ENCODE measurements at regions not wholly inside any gene's neighbourhood (a gene's known extent, or its start where the extent isn't known, plus 50 kb on each side); places are given as distances from the start of the nearest gene placed in this dataset.

- H4K20me1 ChIP-seq (replicated peaks in 1 of 2; ENCODE audit: control insufficient read depth in 1 of 2, insufficient read depth in 2 of 2, low read length in 2 of 2), result no peaks in the 10 kb centered on the region
- WGBS, 2 experiments (ENCODE audit: extremely low coverage in 1 of 2, insufficient coverage in 1 of 2, insufficient read length in 1 of 2, insufficient replicate concordance in 2 of 2, low coverage in 1 of 2, low lambda C conversion rate in 2 of 2, missing lambda C conversion rate in 1 of 2), result 84% methylated on average over 2 of the region's 2 CpGs; no CpG with 5 or more reads in 1 of the 2 experiments
- H3K9me3 ChIP-seq (ENCODE audit: insufficient read depth in 2 of 2, low read depth in 1 of 2, low read length in 1 of 2), result no peaks in the 10 kb centered on the region
- no peak overlapping the region for H2BK120ac ChIP-seq (replicated peaks; ENCODE audit: low read depth, low read length)
- H4K8ac ChIP-seq (ENCODE audit: extremely low read depth, insufficient read depth, low read length), result no peak overlapping the region
- FAIRE-seq (no peak), DNase-seq (ENCODE audit: low read depth in 1 of 2, low spot score in 2 of 2) (no peak)
- H3K27ac ChIP-seq (ENCODE audit: low read depth, low read length), result no peak overlapping the region
- H3K23ac ChIP-seq (ENCODE audit: insufficient read length), result no peak overlapping the region
- no peak overlapping the region for H4K5ac ChIP-seq (ENCODE audit: insufficient read length, low read depth, low read length)
- no peak overlapping the region for H3K4ac ChIP-seq (replicated peaks; ENCODE audit: insufficient read length, low read depth, low read length)
- no peaks in the 10 kb centered on the region for H3K27me3 ChIP-seq (replicated peaks in 1 of 4; ENCODE audit: control insufficient read depth in 3 of 4, extremely low read depth in 1 of 4, insufficient read depth in 3 of 4, low read length in 3 of 4)
- H2BK15ac ChIP-seq (ENCODE audit: low read length), result no peak overlapping the region
- H3K23me2 ChIP-seq (ENCODE audit: low read depth, low read length), result no peaks in the 10 kb centered on the region
- H2AFZ ChIP-seq (ENCODE audit: low read length), result no peak overlapping the region
- H3K36me3 ChIP-seq (ENCODE audit: control insufficient read depth in 2 of 4, insufficient read depth in 4 of 4, low read length in 3 of 4), result no peaks in the 10 kb centered on the region
- no peak overlapping the region for H3K4me2 ChIP-seq (ENCODE audit: insufficient read depth in 1 of 2, low read depth in 2 of 2, low read length in 2 of 2)
- ChIA-PET POLR2A (ENCODE audit: partially characterized antibody) (no interaction called here), CTCF (ENCODE audit: partially characterized antibody) (interaction anchor here (0.8 kb wide), 1 partner anchor 18 kb away, joined by 3 read pairs; no protein-coding TSS in a partner anchor)
- no peak overlapping the region for H3K14ac ChIP-seq (ENCODE audit: insufficient read length)
- no peak overlapping the region for H3K18ac ChIP-seq (ENCODE audit: extremely low read depth, low read length)
- H3K56ac ChIP-seq (replicated peaks; ENCODE audit: insufficient read length, low read depth, low read length), result no peak overlapping the region
- no peak overlapping the region for H3K9ac ChIP-seq (replicated peaks in 1 of 4; ENCODE audit: extremely low read depth in 1 of 4, low read depth in 3 of 4, low read length in 3 of 4)
- no peak overlapping the region for H2BK20ac ChIP-seq (ENCODE audit: low read length)
- H3K79me1 ChIP-seq (ENCODE audit: low read depth, low read length), result no peaks in the 10 kb centered on the region
- no peak overlapping the region for H4K91ac ChIP-seq (replicated peaks; ENCODE audit: insufficient read length, low read length)
- H2BK5ac ChIP-seq (ENCODE audit: low read depth, low read length), result no peak overlapping the region
- H2AK5ac ChIP-seq (ENCODE audit: low read depth, low read length), result no peak overlapping the region
- H3K4me1 ChIP-seq (replicated peaks in 1 of 4; ENCODE audit: control insufficient read depth in 3 of 4, insufficient read depth in 4 of 4, low read length in 3 of 4), result no peaks in the 10 kb centered on the region
- TF ChIP-seq CTBP2 (IDR thresholded peaks at IDR 0.05; ENCODE audit: borderline replicate concordance, insufficient read depth, insufficient read length, low read length) (no peak), RAD21 (IDR thresholded peaks at IDR 0.05 in 1 of 2, conservative IDR thresholded peaks at IDR 0.05 in 1 of 2; ENCODE audit: low read depth in 2 of 2, low read length in 2 of 2) (no peak)
- TF ChIP-seq, protein P1, sequence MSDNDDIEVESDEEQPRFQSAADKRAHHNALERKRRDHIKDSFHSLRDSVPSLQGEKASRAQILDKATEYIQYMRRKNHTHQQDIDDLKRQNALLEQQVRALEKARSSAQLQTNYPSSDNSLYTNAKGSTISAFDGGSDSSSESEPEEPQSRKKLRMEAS (IDR thresholded peaks at IDR 0.05), result no peak
- H3K4me3 ChIP-seq (ENCODE audit: extremely low read depth in 1 of 4, insufficient read depth in 2 of 4, low read depth in 3 of 4, low read length in 4 of 4), result no peak overlapping the region
- no peaks in the 10 kb centered on the region for H3K79me2 ChIP-seq (ENCODE audit: control insufficient read depth in 1 of 2, insufficient read depth in 2 of 2, low read length in 2 of 2)
- no peak overlapping the region for H2BK12ac ChIP-seq (ENCODE audit: low read depth, low read length)
Measured at GRCh38 chr1:55420026-55420425, 204.9 kb upstream of the USP24 start.
